ENCODE measurements at regions not wholly inside any gene's neighbourhood (a gene's known extent, or its start where the extent isn't known, plus 50 kb on each side); places are given as distances from the start of the nearest gene placed in this dataset.

DNA sequence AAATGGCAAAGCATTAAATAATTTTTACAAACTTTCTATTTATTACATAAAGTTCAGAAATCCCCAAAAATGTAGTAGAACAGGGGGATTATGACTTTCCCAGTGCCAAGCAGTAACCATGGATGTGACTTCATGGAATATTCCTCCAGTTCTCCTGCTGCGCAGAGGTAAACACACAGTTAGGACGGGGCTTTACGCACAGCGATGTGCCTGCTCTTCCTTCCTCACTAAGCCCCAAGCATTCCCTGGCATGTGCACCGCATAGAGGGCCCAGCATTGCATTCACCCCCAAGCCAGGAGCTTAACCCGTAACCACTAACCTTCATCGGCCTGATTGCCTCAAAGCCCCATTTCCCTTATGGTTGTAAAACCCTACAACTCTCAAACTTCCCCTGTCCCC lies 471.7 kb downstream of the SOX11 start:
- TF ChIP-seq POLR2AphosphoS5 (IDR thresholded peaks at IDR 0.05) = no peak
- TF ChIP-seq EP300 (IDR thresholded peaks at IDR 0.05) = no peak
- TF ChIP-seq, protein P1, sequence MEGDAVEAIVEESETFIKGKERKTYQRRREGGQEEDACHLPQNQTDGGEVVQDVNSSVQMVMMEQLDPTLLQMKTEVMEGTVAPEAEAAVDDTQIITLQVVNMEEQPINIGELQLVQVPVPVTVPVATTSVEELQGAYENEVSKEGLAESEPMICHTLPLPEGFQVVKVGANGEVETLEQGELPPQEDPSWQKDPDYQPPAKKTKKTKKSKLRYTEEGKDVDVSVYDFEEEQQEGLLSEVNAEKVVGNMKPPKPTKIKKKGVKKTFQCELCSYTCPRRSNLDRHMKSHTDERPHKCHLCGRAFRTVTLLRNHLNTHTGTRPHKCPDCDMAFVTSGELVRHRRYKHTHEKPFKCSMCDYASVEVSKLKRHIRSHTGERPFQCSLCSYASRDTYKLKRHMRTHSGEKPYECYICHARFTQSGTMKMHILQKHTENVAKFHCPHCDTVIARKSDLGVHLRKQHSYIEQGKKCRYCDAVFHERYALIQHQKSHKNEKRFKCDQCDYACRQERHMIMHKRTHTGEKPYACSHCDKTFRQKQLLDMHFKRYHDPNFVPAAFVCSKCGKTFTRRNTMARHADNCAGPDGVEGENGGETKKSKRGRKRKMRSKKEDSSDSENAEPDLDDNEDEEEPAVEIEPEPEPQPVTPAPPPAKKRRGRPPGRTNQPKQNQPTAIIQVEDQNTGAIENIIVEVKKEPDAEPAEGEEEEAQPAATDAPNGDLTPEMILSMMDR (IDR thresholded peaks at IDR 0.05) = no peak
- TF ChIP-seq POLR2A (IDR thresholded peaks at IDR 0.05) = no peak
